Activated CD8-positive, alpha-beta memory T cell treated with anti-CD3 and anti-CD28 coated beads for 24 hours (primary cell): ENCODE measurements at regions not wholly inside any gene's neighbourhood (a gene's known extent, or its start where the extent isn't known, plus 50 kb on each side); places are given as distances from the start of the nearest gene placed in this dataset.

ENCODE experiments used
- DNase-seq: peaks from one replicate; pipeline ENCODE4 v3.0.0-alpha.2; 2020

- no peak for DNase-seq
Observed at GRCh38 chr5:4420681-4421080, 719.4 kb upstream of the ADAMTS16 start.

GRCh38 chr5:4422247-4422646, 717.9 kb upstream of the ADAMTS16 start:
- no peak for DNase-seq

- DNase-seq = no peak
Observed at GRCh38 chr5:4424895-4425294, 715.2 kb upstream of the ADAMTS16 start.

- DNase-seq = no peak
Observed at GRCh38 chr5:4440536-4440935, 699.6 kb upstream of the ADAMTS16 start.

GRCh38 chr5:4442221-4442620, 697.9 kb upstream of the ADAMTS16 start:
- no peak for DNase-seq

- DNase-seq = no peak
Observed at GRCh38 chr5:4447657-4448056, 692.5 kb upstream of the ADAMTS16 start.

- DNase-seq = no peak
Observed at GRCh38 chr5:4453655-4454054, 686.5 kb upstream of the ADAMTS16 start.

GRCh38 chr5:4479426-4479825, 660.7 kb upstream of the ADAMTS16 start:
- no peak for DNase-seq

GRCh38 chr5:4480528-4481349, 659.4 kb upstream of the ADAMTS16 start:
- DNase-seq = no peak

- no peak for DNase-seq
Observed at GRCh38 chr5:4487581-4487980, 652.5 kb upstream of the ADAMTS16 start.

GRCh38 chr5:4511996-4512656, 628.0 kb upstream of the ADAMTS16 start:
- no peak for DNase-seq

- DNase-seq = no peak
Observed at GRCh38 chr5:4513381-4513780, 626.7 kb upstream of the ADAMTS16 start.

GRCh38 chr5:4514067-4514648, 626.0 kb upstream of the ADAMTS16 start:
- DNase-seq = no peak

GRCh38 chr5:4518903-4519672, 621.0 kb upstream of the ADAMTS16 start:
- DNase-seq = no peak

GRCh38 chr5:4520559-4520958, 619.6 kb upstream of the ADAMTS16 start:
- no peak for DNase-seq

GRCh38 chr5:4523038-4523437, 617.1 kb upstream of the ADAMTS16 start:
- DNase-seq = no peak

GRCh38 chr5:4531756-4532704, 608.1 kb upstream of the ADAMTS16 start:
- no peak for DNase-seq

- DNase-seq = no peak
Observed at GRCh38 chr5:4532705-4533080, 607.4 kb upstream of the ADAMTS16 start.

- DNase-seq = no peak
Observed at GRCh38 chr5:4533457-4534105, 606.5 kb upstream of the ADAMTS16 start.

- DNase-seq = no peak
Observed at GRCh38 chr5:4537489-4537888, 602.6 kb upstream of the ADAMTS16 start.

GRCh38 chr5:4540375-4541173, 599.6 kb upstream of the ADAMTS16 start:
- DNase-seq = no peak
